Stimulated activated CD4-positive, alpha-beta T cell treated with anti-CD3 and anti-CD28 coated beads, Interleukin-12 subunit alpha, Interleukin-12 subunit beta, amount 100 ng/mL, for 24 hours (primary cell): ENCODE measurements at regions not wholly inside any gene's neighbourhood (a gene's known extent, or its start where the extent isn't known, plus 50 kb on each side); places are given as distances from the start of the nearest gene placed in this dataset.

Experiments used
- DNase-seq, 2 experiments: peaks; one replicate each; pipeline ENCODE4 v3.0.0-alpha.2; 2020; ENCODE audit warnings: low read depth in 2 of 2

- DNase-seq, result no peak
These were observed 167.4 kb downstream of the MN1 start for GRCh38 chr22:27634043-27634740.

GRCh38 chr22:27635435-27635834 is 166.1 kb downstream of the MN1 start:
- no peak for DNase-seq

DNA sequence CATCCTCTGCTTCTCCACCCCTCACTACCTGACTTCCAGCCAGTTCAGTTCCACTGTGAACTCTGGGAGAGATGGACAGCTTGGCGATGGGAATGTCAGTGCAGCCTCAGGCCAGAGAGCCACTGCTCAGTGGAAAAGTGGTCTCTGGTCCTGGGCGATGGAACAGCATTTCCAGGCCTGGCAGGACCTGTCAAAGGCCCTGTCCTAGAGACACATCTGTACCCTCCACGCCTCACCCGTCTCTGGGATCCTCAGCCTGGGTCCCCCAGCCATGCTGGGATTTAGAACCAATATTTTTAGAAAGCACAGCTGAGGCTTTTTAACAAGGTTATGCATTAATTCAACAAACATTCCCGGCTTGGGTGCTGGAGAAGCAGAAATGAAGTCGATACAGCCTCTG is 165.7 kb downstream of the MN1 start:
- no peak for DNase-seq

DNA sequence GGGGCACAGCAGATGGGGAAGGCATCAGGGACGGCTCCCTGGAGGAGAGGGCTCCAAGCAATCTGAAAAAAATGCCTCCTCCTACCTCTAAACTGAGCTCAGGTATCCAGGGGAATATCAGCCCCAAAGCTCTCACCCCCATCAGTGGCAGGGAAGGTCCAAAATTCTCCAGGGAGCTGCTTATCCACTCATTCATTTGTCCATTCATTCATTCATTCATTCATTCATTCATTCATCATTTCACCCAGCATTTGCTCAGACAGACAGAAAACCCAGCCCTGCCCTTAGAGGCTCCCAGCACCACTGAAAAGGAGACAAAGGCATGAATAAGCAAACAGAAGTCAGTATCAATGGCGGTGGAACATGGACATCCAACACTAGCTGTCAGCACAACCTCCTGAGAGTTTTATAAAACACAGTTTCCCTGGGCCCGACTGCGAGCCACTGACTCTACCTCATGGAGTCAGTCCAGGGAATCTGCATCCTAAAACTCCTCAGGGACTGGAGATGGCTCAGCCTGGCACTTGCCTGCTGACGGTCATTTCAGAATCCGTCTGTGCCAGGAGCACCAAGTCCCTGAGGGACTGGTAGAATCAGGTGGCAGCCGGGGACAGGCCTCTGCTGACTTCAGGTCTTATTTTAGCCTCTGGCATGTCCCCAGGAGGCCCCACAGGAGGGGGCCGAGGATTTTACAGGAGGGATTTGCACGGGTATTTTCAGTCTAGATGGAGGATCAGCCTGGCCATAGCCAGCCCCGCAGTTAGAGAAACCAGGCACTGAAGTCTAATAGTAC is 164.6 kb downstream of the MN1 start:
- DNase-seq, result no peak

- no peak for DNase-seq
These were observed 164.0 kb downstream of the MN1 start for GRCh38 chr22:27637604-27638003.

DNA sequence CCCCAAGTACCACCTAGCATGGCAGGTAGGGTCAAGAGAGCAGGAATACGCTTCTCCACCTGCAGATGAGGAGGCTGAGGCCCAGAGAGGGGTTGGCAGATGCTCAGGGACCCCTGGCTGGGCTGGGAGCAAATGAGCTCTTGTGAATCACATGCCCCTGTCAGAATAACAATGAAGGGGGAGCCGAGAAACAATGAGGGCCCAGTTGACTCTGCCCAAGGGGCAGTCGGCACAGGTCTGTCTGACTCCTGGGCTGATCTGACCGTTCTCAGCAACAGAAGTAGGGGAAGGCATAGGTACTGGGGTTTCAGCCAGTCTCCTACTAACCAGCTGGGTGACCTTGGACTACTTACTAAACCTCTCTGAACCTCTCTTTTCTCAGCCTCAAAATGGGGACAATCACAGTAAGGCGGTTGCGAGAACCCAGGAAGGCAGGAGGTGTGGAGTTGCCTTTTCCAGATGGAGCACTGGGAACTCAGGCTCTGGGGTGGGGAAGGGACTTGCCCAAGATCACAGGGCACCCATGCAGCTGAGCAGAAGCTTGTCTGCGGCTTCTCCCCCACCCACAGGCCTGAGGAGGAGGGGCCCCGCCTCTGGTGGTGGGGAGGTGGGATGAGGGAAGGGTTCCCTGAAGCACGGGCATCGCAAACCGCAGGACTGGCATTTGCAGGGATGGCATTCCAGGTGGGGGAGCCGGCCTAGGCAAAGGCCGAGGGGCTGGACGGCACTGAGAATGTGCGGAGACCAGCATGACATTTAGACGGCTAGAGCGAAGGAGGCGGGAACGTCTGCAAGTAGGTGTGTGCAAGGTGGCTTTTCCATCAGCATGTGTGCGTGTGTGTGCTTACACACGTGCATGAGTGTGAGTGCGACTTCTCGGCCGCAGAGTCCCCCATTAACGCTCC is 163.0 kb downstream of the MN1 start:
- DNase-seq, result no peak

DNA sequence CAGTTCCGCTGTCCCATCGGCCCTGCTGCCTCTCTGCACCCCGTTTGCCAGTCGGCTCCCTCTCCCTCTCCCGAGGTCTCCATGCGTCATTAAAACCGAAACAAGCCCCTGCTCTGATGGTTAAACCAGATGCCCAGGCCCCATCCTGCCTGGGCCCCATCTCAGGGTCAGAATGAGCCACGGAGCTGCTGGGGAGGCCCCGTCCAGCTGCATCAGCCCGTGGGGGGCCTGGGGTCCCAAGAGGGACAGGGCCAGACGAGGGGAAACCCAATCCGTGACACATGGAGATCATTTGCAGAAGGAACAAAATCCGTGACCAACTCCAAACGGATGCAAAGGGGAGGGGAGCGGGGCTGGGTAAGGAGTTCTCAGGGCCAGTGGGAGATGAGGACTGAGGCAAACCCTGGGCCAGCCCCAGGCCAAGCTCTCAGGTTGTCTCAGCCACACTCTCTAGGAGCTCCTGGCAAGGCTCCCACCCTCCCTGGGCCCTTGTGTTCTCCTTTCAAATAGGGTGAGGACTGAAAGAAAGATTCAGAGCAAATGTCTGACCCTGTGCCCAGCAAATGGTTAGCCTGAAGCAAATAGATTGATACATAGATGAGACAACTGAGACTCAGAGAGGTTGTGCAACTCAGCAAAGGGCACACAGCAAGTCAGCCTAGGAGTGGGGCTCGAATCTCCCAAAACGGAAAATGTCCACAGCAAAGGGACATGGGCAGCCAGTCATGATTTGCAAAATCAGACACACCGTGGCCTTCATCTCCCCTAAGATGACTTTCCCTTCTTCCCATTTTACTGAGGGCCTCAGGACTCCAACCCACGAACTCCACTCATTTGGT is 162.1 kb downstream of the MN1 start:
- DNase-seq, result no peak

DNA sequence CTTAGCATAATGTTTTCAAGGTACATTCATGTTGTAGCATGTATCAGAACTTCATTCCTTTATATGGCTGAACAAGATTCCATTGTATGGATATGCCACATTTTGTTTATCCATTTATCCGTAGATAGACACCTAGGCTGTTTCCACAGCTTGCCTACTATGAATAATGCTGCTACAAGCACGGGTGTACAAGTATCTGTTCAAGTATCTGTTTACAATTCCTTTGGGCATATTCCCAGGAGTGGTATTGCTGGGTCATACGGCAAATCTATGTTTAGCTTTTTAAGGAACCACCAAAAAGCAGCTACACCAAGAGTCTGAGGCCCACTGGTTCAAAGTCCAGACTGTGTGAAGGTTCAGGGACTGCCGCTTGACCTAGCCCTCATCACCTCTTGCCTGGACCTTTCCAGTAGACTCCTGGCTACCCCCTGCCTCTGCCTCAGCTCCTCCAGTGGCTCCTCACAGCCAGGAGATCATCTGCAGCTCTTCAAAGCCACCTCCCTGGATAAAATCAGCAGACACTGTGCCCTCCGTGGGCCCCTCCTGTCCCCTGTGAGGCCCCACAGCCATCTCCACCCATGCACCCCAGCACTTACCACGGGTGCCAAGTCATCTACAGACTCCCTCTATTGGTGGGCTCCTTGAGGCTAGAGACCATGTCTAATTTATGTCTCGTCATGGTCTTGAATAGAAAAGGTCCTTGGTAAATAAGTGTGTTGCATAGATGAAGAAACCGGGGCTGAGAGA is 160.3 kb downstream of the MN1 start:
- no peak for DNase-seq

- no peak for DNase-seq
These were observed 159.3 kb downstream of the MN1 start for GRCh38 chr22:27642104-27642800.

GRCh38 chr22:27643907-27644306 is 157.6 kb downstream of the MN1 start:
- DNase-seq, result no peak

- no peak for DNase-seq
These were observed 157.0 kb downstream of the MN1 start for GRCh38 chr22:27644566-27644965.

DNA sequence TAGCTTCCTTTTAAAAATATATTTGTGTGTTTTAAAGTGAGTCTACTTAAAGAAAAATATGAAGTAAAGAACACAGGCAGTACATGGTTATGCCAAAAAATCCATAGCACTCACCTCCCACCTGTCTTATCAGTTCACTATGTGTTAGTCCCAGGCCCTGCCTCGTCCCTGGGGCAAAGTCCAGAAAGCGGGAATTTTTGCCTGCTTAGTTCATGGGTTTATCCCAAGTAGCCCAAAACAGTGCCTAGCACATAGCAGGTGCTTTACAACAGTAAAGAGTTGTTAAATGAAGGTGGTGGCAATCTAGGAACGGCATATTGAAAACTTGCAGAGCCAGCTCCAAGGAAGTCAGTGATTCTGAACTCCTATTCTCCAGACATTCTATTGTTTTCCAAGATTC is 154.0 kb downstream of the MN1 start:
- no peak for DNase-seq

DNA sequence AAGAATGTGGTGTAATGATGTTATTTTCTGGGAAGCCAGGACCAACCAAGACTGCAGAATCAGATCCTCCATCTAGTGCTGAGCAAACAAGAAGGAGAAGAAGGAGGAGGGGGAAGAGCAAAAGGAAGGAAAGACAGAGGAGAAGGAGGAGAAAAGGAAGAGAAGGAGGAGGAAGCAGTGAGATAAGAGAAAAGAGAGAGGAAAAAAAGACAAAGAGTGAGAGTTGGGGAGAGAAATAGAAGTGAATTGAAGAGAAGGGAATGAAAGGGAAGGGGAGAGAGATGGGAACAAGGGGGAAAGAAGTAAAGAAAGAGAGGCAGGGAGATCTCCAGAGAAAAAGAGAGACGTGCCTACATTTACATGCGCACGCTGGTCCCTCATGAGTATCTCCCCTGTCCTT is 153.5 kb downstream of the MN1 start:
- DNase-seq, result no peak

- no peak for DNase-seq
These were observed 152.7 kb downstream of the MN1 start for GRCh38 chr22:27648853-27649252.

DNA sequence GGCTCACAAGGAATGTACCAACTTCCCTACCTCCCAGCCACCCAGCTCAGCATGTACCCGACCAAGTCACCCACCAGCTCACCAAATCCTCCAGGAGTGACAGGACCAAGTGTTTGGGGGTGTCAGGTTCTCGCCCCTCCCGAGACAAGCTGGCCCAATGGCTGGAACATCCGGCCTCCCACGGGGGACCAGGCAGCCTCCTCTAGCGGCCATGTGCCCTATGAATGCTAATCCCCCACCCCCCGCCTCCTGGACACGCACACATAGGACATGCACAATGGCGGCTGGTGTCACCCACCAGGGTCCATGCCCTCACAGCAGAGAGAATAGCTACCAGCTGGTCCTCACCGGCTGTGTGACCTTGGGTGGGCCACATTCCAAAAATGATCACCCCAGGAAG is 151.0 kb downstream of the MN1 start:
- DNase-seq, result no peak

GRCh38 chr22:27650985-27651384 is 150.6 kb downstream of the MN1 start:
- DNase-seq, result no peak

GRCh38 chr22:27651486-27651885 is 150.1 kb downstream of the MN1 start:
- DNase-seq, result no peak

DNA sequence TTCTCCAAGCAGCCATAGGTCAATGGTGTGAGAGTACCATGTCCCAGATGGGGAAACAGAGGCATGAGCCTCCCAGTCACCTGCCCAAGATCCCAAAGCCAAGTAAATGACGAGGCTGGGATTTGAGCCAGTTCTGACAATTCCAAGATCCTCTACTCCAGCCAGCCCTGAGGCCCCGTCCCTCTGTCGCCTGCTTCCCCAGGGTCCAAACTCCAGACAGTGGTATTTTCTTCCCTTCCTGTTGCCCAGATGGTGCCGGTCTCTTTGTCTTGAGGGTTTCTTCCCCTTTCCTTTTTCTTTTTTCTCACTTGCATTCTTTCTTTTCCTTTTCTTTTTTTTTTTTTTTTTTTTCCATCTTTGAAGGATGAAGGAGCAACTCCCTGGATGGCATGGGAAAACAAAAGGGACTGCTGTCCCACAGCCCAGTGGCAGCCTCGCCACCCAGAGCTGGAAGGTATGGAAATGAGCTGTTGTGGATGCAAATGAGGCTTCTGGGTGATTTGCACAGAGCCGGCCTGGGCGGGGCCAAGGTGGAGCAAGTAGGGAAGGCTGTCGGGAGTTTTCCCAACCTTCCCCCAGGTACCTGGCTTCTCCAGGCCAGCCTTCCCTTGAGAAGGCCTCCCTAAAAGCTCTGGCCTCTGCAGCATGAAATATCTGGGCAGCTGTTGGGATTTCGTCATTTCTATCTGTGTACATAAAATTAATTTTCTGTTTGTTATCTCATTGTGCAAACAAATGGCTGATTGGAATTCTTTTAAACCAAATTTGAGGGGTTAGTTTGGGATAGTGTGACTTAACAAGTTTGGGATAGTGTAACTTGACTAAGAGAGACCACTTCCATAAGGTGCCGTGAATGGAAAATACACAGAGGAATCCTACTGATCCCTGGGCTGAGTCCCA is 146.8 kb downstream of the MN1 start:
- no peak for DNase-seq

DNA sequence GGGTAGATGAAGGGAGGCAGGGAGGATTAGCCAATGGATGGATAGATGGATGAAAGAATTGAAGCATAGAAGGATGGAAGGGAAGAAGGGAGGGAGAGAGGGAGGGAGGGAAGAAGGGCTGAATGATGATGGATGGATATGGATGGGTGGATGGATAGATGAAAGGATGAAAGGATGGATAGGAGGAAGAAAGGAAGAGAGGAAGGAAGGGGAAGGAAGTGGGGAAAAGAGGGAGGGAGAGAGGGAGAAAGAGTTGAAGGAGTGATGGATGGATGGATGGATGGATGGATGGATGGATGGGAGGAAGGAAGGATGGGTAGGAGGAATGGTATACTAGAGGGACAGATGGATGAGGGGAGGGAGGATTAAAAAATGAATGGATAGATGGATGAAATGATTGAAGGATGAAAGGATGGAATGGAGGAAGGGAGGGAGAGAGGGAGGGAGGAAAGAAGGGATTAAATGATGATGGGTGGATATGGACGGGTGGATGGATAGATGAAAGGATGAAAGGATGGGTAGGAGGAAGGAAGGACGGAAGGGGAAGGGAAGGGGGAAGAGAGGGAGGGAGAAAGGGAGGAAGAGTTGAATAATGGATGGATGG is 145.9 kb downstream of the MN1 start:
- DNase-seq, result no peak
